Lower lobe of right lung (tissue), 2 donors: ENCODE measurements at regions not wholly inside any gene's neighbourhood (a gene's known extent, or its start where the extent isn't known, plus 50 kb on each side); places are given as distances from the start of the nearest gene placed in this dataset.
"Not testable (repeated sequence)": the region's sequence is repeated elsewhere in the genome, so short reads cannot be mapped to it uniquely, and the experiment has no call there.

Experiments
- ATAC-seq, 2 donors: fragments of 200-7000 bp; cut with Tn5 transposase; one replicate each; pipeline ENCODE4 v1.9.1; 2020 to 2022; ENCODE audit warnings: mild to moderate bottlenecking in 2 of 2, moderate library complexity in 2 of 2
- DNase-seq: peaks from one replicate; pipeline ENCODE4 v3.0.0-alpha.2; 2020
- H3K27ac ChIP-seq: fragments of 200-600 bp; one replicate; pipeline ENCODE4 v1.8.0; 2022
- H3K27me3 ChIP-seq: fragments of 200-600 bp; one replicate; pipeline ENCODE4 v1.8.0; 2022; ENCODE audit warnings: low read depth
- H3K36me3 ChIP-seq: fragments of 200-600 bp; one replicate; pipeline ENCODE4 v1.8.0; 2022; ENCODE audit warnings: mild to moderate bottlenecking
- H3K4me1 ChIP-seq: fragments of 200-600 bp; one replicate; pipeline ENCODE4 v1.8.0; 2022
- H3K4me3 ChIP-seq: fragments of 200-600 bp; one replicate; pipeline ENCODE4 v1.8.0; 2022; ENCODE audit warnings: mild to moderate bottlenecking
- H3K9me3 ChIP-seq: fragments of 200-600 bp; one replicate; pipeline ENCODE4 v1.8.0; 2022
- CTCF ChIP-seq: fragments of 200-600 bp; IDR thresholded peaks from one replicate; pipeline ENCODE4 v1.8.0; 2022; ENCODE audit warnings: antibody characterized with exemption, mild to moderate bottlenecking
- intact Hi-C: fragments of 100-400 bp; cut with DNase I; formaldehyde crosslinking; loops from one replicate; pipeline ENCODE4 v1.11.0; 2022
- donor health status: DM: no; HTN: yes; CAD: no; lungs with severe emphysema.

DNA sequence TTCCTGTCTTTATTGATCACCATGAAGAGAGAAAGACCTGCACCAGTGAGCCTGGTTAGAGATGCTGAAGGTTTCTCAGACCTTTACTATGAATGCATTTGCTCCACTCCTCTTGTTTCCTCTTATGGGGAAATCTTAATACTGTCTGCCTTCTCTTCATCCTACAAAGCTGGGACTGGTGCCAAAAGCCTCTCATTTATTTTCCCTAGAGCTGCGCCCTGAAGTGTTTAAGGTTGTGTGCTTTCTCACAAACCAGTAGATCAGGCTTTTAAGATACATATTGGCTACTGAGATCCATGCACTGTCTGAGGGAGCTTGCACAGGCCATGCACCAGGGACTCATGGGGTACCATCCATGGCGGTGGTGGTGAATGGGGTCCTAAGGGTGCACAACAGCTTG is 286.1 kb upstream of the PMFBP1 start:
- no peak for TF ChIP-seq CTCF
- DNase-seq (no peak), ATAC-seq (no peak)
- Histone ChIP-seq H3K27ac (no peak overlapping the region), H3K9me3 (no peaks in the 10 kb centered on the region), H3K27me3 (no peaks in the 10 kb centered on the region), H3K4me1 (no peaks in the 10 kb centered on the region), H3K36me3 (no peaks in the 10 kb centered on the region), H3K4me3 (no peak overlapping the region)
- intact Hi-C loops, result no loop called here

DNA sequence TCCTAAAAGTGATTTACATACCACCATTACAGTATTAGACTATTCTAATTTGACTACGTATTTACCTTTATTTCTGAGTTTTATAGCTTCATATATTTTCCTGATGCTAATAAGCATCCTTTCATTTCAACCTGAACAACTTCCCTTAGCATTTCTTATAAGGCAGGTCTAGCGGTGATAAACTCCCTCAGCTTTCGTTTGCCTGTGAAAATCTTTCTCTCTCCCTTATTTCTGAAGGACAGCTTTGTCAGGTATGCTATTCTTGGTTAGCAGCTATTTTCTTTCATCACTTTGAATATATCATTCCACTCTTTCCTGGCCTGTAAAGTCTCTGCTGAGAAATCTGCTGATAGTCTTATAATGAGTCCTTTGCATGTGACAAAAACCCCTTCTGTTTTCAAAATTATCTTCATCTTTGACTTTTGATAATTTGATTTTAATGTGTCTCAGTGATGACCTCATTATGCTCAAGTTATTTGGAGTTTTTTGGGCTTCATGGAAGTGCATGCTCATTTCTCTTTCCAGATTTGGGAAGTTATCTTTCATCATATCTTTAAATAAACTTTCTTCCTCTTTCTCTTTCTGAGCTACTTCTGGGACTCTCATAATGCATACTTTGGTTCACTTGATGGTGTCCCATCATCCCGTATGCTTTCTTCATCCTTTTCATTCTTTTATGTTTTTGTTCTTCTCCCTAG is 285.4 kb upstream of the PMFBP1 start:
- no peak for TF ChIP-seq CTCF
- intact Hi-C loops, result no loop called here

GRCh38 chr16:72455743-72456659 is 284.0 kb upstream of the PMFBP1 start:
- DNase-seq, result no peak
- H3K9me3 ChIP-seq, result no peaks in the 10 kb centered on the region
- no peaks in the 10 kb centered on the region for H3K36me3 ChIP-seq
- no peak for TF ChIP-seq CTCF
- no peak overlapping the region for H3K4me3 ChIP-seq
- intact Hi-C loops, result no loop called here
- no peak for ATAC-seq
- no peaks in the 10 kb centered on the region for H3K27me3 ChIP-seq
- H3K27ac ChIP-seq, result no peak overlapping the region
- H3K4me1 ChIP-seq, result no peaks in the 10 kb centered on the region

More for the DNA sequence above, 285.4 kb upstream of the PMFBP1 start:
- Histone ChIP-seq H3K36me3 (no peaks in the 10 kb centered on the region), H3K27me3 (no peaks in the 10 kb centered on the region), H3K4me1 (no peaks in the 10 kb centered on the region), H3K27ac (no peak overlapping the region), H3K9me3 (no peaks in the 10 kb centered on the region), H3K4me3 (no peak overlapping the region)
- DNase-seq (no peak), ATAC-seq (no peak)

DNA sequence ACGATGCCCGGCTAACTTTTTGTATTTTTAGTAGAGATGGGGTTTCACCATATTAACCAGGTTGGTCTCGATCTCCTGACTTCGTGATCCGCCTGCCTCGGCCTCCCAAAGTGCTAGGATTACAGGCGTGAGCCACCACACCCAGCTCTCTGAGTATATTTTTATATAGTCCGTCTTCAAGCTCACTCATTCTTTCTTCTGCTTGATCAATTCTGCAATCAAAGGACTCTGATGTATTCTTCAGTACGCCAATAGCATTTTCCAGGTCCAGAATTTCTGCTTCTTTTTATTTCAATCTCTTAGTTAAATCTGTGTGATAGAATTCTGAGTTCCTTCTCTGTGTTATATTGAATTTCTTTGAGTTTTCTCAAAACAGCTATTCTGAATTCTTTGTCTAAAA is 281.9 kb upstream of the PMFBP1 start:
- H3K27me3 ChIP-seq, ATAC-seq, H3K4me1 ChIP-seq, DNase-seq, H3K9me3 ChIP-seq, H3K4me3 ChIP-seq, H3K36me3 ChIP-seq, H3K27ac ChIP-seq, intact Hi-C loops: not testable (repeated sequence)

DNA sequence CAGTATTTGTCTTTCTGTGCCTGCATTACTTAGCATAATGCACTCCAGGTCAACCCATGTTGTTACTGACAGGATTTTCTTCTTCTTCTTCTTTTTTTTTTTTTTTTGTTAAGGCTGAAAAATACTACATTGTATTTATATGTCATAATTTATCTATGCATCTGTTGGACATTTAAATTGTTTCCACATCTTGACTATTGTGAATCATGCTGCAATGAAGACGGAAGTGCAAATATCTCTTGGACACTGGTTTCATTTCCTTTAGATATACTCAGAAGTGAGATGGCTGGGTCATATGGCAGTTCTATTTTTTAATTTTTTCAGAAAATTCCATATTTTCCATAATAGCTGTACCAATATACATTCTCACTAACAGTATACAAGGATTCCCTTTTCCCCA is 272.7 kb upstream of the PMFBP1 start:
- H3K4me1 ChIP-seq, result no peaks in the 10 kb centered on the region
- DNase-seq, result no peak
- intact Hi-C loops, result no loop called here
- no peak overlapping the region for H3K4me3 ChIP-seq
- H3K27me3 ChIP-seq, result no peaks in the 10 kb centered on the region
- no peak for ATAC-seq
- no peak for TF ChIP-seq CTCF
- H3K9me3 ChIP-seq, result no peaks in the 10 kb centered on the region
- H3K27ac ChIP-seq, result no peak overlapping the region
- H3K36me3 ChIP-seq, result no peaks in the 10 kb centered on the region

DNA sequence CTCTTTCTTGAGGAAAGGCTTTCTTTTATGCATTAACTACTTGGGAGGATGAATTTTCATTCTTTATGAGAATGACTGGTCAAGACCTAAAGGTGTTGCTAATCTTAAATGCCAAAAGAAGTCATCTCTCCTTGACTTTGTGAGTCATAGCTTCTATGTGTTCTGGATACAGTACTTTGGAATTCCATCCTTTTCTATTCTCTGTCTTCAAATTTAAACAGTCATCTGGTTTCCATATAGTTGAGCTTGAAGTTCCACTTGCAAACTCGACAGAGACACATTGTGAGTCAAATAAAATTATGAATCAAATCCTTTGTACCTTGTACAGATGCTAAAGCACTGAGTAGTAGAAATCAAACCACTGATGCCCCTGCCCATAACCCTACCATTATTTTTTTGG is 271.9 kb upstream of the PMFBP1 start:
- no peaks in the 10 kb centered on the region for H3K9me3 ChIP-seq
- H3K36me3 ChIP-seq, result no peaks in the 10 kb centered on the region
- no peaks in the 10 kb centered on the region for H3K4me1 ChIP-seq
- TF ChIP-seq CTCF, result no peak
- intact Hi-C loops, result no loop called here
- no peak overlapping the region for H3K27ac ChIP-seq
- DNase-seq (no peak), ATAC-seq (no peak)
- no peaks in the 10 kb centered on the region for H3K27me3 ChIP-seq
- no peak overlapping the region for H3K4me3 ChIP-seq
